ENCODE measurements at regions not wholly inside any gene's neighbourhood (a gene's known extent, or its start where the extent isn't known, plus 50 kb on each side); places are given as distances from the start of the nearest gene placed in this dataset.

GRCh38 chr10:84076540-84077195, 62.6 kb upstream of the GHITM start:
- no peak for TF ChIP-seq POLR2A (IDR thresholded peaks at IDR 0.05)
- TF ChIP-seq, protein P1, sequence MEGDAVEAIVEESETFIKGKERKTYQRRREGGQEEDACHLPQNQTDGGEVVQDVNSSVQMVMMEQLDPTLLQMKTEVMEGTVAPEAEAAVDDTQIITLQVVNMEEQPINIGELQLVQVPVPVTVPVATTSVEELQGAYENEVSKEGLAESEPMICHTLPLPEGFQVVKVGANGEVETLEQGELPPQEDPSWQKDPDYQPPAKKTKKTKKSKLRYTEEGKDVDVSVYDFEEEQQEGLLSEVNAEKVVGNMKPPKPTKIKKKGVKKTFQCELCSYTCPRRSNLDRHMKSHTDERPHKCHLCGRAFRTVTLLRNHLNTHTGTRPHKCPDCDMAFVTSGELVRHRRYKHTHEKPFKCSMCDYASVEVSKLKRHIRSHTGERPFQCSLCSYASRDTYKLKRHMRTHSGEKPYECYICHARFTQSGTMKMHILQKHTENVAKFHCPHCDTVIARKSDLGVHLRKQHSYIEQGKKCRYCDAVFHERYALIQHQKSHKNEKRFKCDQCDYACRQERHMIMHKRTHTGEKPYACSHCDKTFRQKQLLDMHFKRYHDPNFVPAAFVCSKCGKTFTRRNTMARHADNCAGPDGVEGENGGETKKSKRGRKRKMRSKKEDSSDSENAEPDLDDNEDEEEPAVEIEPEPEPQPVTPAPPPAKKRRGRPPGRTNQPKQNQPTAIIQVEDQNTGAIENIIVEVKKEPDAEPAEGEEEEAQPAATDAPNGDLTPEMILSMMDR (IDR thresholded peaks at IDR 0.05), result peak in 2 of 6 experiments; percentile 21

Measured in thyroid gland (tissue), 4 donors.